GM12874 (cell line): ENCODE measurements at regions not wholly inside any gene's neighbourhood (a gene's known extent, or its start where the extent isn't known, plus 50 kb on each side); places are given as distances from the start of the nearest gene placed in this dataset.

Experiments used
- TF ChIP-seq, protein P1 (sequence below): IDR thresholded peaks from 2 replicates; pipeline ENCODE4 v1.5.1; 2011; ENCODE audit warnings: low read depth, mild to moderate bottlenecking, control low read depth, low read length, moderate library complexity; ENCODE audit not compliant: insufficient read depth

DNA sequence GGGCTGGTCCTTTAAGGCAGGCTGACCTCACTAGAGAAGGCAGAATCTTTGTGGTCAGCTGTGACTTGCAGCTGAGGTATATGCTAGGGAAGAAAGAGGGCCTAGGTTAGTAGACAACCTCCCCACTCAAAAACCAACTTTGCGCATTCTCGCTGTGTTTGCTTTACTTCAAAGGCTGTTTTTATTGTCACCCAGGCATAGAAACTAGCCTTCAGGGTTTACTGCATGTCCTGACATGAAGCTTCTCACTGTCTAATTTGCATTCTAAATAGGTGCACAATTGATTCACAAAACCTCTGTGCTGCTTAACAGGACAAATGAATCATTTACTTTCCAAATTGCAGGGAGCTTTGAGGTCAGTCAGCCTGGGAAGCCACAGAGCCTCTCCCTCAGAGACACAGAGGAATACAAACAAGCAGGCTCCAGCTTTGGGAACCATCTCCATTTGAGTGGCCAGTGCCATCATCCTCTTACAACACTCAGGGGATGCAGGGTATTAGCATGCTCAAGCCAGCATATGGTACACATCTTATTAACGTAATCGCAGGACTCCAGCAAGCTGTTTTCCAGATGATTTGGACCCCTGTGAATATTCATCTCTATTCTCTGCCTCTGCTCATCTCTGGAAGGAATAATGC is 596.4 kb upstream of the GHITM start:
- TF ChIP-seq, protein P1, sequence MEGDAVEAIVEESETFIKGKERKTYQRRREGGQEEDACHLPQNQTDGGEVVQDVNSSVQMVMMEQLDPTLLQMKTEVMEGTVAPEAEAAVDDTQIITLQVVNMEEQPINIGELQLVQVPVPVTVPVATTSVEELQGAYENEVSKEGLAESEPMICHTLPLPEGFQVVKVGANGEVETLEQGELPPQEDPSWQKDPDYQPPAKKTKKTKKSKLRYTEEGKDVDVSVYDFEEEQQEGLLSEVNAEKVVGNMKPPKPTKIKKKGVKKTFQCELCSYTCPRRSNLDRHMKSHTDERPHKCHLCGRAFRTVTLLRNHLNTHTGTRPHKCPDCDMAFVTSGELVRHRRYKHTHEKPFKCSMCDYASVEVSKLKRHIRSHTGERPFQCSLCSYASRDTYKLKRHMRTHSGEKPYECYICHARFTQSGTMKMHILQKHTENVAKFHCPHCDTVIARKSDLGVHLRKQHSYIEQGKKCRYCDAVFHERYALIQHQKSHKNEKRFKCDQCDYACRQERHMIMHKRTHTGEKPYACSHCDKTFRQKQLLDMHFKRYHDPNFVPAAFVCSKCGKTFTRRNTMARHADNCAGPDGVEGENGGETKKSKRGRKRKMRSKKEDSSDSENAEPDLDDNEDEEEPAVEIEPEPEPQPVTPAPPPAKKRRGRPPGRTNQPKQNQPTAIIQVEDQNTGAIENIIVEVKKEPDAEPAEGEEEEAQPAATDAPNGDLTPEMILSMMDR = no peak

DNA sequence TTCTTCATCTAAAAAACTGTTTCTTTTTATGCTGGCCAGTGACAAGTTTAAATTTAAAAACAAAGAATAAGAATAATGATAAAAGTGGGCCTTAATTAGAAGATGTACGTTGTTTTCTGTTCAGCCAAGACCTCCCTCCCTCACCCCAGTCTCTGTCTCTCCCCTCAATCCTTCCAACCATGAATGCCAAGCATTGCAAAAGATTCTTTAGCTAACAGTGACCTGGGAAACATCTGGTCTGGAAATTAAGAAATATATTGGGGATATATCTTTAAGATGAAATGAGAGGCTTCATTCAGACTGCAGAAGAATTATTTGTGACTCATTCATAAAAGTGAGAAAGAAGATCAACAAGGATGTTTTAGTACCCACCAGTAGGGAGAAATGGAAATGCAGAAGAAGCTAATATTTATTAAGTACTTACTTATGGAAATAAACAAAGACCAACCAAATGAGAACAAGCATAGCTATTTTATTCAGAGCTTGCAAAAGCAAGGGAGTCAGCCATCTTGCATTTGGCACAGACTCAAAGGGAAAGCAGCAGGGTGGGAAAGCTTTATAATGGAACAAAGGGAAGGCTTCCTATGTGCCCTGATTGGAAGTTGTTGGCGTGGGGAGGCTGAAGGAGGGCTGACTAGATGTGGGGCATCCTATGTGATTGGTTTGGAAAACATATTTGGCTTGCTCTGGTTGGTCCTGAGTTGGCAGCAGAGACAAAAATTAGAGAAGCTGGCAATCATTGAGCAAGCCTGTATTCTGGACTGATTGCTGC is 595.4 kb upstream of the GHITM start:
- TF ChIP-seq, protein P1 = no peak

DNA sequence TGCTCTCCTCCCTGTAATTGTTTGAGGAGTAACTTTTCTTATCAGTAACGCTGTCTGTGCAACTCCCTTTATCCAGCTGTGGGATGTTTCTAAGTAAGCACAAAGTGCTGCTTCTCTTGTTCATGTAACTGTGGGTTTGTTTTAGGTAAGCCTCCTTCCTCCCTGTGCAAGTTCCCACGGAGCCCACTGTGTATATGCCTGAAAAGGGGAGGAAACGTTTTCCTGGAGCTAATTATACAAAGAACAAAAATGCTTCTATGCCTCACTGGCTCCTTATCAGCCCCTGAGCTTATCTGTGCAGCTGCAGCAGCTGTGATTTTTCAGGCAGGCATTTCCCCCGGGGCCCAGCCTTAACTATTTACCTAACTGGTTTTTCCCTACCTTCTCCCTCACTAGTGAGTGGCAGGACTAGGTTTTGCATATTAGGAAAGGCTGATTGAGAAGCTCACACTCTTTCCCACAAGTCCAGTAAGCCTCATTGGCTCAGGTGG is 593.4 kb upstream of the GHITM start:
- TF ChIP-seq, protein P1 = no peak

DNA sequence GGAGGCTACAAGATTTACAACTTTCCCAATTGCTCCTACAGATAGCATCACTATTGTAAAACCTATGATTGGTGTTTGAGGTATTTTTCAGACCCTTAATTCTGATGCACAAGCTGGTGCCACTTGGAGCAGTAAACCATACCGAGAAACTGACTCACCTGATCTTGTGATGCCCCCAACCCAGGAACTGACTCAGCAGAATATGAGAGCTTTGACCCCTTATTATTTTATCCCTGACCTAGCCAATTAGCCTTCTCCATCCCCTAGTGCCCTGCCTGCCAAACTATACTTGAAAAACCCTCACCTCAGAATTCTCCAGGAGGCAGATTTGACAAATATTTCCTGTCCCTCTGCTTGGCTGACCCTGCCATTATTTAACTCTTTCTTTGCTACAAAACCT is 585.9 kb upstream of the GHITM start:
- TF ChIP-seq, protein P1 = no peak

DNA sequence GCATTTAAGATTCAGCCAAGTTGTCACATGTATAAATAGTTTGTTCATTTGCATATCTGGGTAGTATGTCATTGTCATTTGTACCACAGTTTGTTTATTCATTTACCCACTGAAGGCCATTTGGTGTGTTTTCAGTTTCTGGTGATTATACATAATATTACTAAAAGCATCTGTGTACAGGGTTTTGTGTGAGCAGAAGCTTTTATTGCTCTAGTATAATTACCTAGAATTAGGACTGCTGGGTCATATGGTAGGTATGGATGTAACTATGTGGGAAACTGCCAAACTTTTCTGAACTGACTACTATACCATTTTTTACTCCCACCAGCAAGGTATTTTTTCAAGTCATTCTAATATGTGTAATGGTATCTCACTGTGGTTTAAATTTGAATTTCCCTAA is 584.0 kb upstream of the GHITM start:
- TF ChIP-seq, protein P1 = no peak

DNA sequence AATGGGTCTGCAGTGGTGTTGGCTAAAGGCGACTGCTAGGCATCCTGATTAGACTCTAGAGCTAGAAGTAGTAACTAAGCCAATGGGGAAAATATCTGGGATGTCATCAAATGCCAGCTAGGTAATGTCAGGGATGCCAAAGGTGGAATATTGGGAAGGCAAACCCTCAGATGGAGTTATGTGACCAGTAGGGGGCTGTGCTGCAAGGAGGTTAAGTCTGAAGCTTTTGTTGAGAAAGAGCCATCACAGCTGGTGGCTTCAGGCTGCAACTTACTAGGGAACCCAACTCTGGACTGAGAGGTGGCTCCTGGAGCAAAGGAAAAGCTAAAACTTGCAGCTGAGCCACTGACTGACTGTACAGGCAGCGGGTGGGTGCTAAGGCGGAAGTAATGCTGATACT is 576.9 kb upstream of the GHITM start:
- TF ChIP-seq, protein P1 = no peak

DNA sequence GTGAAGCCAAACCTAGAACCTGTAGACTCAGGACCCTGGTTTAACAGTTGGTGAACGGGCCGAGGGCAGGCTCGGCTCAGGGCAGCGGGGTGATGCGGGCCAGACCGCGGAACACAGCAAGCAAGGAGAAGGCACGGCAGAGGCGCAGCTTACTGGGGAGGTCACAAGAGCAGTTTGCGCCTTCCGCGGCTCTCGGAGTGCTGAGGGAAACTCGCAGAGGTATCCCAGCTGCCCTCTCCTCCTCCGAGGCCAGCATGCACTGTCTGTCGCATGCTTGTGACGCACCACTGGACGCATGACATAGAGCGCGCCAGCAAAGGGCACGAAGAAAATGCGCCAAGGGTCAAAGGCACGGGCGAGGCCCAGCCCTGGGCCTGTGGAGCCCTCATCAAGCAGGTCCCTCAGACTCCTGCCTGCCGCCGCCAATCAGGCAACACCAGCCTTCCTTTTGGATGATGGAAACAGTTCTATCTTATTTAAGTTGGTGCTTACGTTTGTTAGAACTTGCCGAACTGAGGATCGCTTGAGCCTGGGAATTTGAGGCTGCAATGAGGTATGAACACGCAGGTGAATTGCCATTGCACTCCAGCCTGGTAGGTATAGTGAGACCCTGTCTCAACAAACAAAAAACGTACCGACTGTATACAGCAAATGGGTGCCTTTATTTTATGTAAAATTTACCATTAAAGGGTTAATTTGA is 574.3 kb upstream of the GHITM start:
- TF ChIP-seq, protein P1 = no peak
